Ascending aorta (tissue), 2 donors: ENCODE measurements at regions not wholly inside any gene's neighbourhood (a gene's known extent, or its start where the extent isn't known, plus 50 kb on each side); places are given as distances from the start of the nearest gene placed in this dataset.

Experiments
- DNase-seq, 2 donors: peaks; one replicate each; pipeline ENCODE4 v3.0.0-alpha.2; 2019; ENCODE audit warnings: low spot score in 2 of 2
- H3K27ac ChIP-seq, 2 donors: fragments of 200-600 bp; sonication (generic); one replicate each; pipeline ENCODE4 v1.5.1; 2016 to 2017; ENCODE audit warnings: mild to moderate bottlenecking in 1 of 2
- H3K27me3 ChIP-seq: fragments of 200-600 bp; sonication (generic); one replicate; pipeline ENCODE4 v1.5.1; 2017
- H3K36me3 ChIP-seq, 2 donors: fragments of 200-600 bp; sonication (generic); one replicate each; pipeline ENCODE4 v1.5.1; 2016
- H3K4me1 ChIP-seq, 2 donors: fragments of 200-600 bp; sonication (generic); one replicate each; pipeline ENCODE4 v1.5.1; 2016 to 2017; ENCODE audit warnings: mild to moderate bottlenecking in 1 of 2
- H3K4me3 ChIP-seq, 2 donors: fragments of 200-600 bp; sonication (generic); one replicate each; pipeline ENCODE4 v1.5.1; 2016 to 2017; ENCODE audit warnings: mild to moderate bottlenecking in 1 of 2
- H3K9me3 ChIP-seq, 2 donors: fragments of 200-600 bp; sonication (generic); one replicate each; pipeline ENCODE4 v1.5.1; 2016
- intact Hi-C: fragments of 100-400 bp; cut with DNase I; formaldehyde crosslinking; loops from one replicate; pipeline ENCODE4 v1.15.1; 2023
- TF ChIP-seq, protein P1 (sequence below), 3 experiments: fragments of 200-600 bp in 2 of 3; fragments of 450-650 bp in 1 of 3; sonication (generic) in 2 of 3; IDR thresholded peaks; one replicate each; pipeline ENCODE4 v1.5.1; 2016 to 2019; ENCODE audit warnings: antibody characterized with exemption in 3 of 3, mild to moderate bottlenecking in 1 of 3, moderate library complexity in 1 of 3

- intact Hi-C loops, result no loop called here
- TF ChIP-seq, protein P1, sequence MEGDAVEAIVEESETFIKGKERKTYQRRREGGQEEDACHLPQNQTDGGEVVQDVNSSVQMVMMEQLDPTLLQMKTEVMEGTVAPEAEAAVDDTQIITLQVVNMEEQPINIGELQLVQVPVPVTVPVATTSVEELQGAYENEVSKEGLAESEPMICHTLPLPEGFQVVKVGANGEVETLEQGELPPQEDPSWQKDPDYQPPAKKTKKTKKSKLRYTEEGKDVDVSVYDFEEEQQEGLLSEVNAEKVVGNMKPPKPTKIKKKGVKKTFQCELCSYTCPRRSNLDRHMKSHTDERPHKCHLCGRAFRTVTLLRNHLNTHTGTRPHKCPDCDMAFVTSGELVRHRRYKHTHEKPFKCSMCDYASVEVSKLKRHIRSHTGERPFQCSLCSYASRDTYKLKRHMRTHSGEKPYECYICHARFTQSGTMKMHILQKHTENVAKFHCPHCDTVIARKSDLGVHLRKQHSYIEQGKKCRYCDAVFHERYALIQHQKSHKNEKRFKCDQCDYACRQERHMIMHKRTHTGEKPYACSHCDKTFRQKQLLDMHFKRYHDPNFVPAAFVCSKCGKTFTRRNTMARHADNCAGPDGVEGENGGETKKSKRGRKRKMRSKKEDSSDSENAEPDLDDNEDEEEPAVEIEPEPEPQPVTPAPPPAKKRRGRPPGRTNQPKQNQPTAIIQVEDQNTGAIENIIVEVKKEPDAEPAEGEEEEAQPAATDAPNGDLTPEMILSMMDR (IDR thresholded peaks at IDR 0.05), result no peak
- H3K4me1 ChIP-seq, result no peaks in the 10 kb centered on the region
- no peak overlapping the region for H3K27ac ChIP-seq
- no peak for DNase-seq
- H3K4me3 ChIP-seq, result no peak overlapping the region
- H3K27me3 ChIP-seq, result no peaks in the 10 kb centered on the region
- no peaks in the 10 kb centered on the region for H3K9me3 ChIP-seq
- H3K36me3 ChIP-seq, result no peaks in the 10 kb centered on the region
These were observed 162.6 kb downstream of the BUB3 start for GRCh38 chr10:123316776-123317175.

GRCh38 chr10:123318516-123318915 is 164.3 kb downstream of the BUB3 start:
- TF ChIP-seq, protein P1 (IDR thresholded peaks at IDR 0.05), result no peak
- no peaks in the 10 kb centered on the region for H3K4me1 ChIP-seq
- no peaks in the 10 kb centered on the region for H3K27me3 ChIP-seq
- H3K36me3 ChIP-seq, result no peaks in the 10 kb centered on the region
- H3K9me3 ChIP-seq, result no peaks in the 10 kb centered on the region
- no peak for DNase-seq
- intact Hi-C loops, result no loop called here
- no peak overlapping the region for H3K4me3 ChIP-seq
- H3K27ac ChIP-seq, result no peak overlapping the region

GRCh38 chr10:123320091-123320490 is 165.9 kb downstream of the BUB3 start:
- intact Hi-C loops, result no loop called here
- Histone ChIP-seq H3K27me3 (no peaks in the 10 kb centered on the region), H3K4me3 (no peak overlapping the region), H3K36me3 (no peaks in the 10 kb centered on the region), H3K27ac (no peak overlapping the region), H3K4me1 (no peaks in the 10 kb centered on the region), H3K9me3 (no peaks in the 10 kb centered on the region)
- TF ChIP-seq, protein P1 (IDR thresholded peaks at IDR 0.05), result no peak
- no peak for DNase-seq

DNA sequence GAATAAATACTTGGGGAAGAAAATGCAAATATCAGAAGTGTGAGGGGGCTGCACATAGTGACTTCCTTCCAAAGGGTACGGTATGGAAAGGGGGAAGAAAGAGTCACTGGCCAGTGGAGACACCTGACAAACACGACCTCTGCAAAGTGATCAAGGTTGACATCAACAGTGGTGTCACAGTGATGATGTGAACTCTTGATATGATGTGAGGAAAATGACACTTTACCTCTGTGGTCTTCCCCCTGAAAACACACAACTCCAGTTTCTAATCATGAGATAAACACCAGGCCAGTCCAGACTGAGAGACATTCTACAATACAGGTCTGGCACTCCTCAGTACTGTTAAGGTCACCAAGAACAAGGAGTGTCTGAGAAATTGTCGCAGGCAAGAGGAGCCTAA is 169.7 kb downstream of the BUB3 start:
- intact Hi-C loops, result no loop called here
- Histone ChIP-seq H3K9me3 (no peaks in the 10 kb centered on the region), H3K36me3 (no peaks in the 10 kb centered on the region), H3K4me3 (no peak overlapping the region), H3K27ac (no peak overlapping the region), H3K4me1 (no peaks in the 10 kb centered on the region), H3K27me3 (no peaks in the 10 kb centered on the region)
- DNase-seq, result no peak
- TF ChIP-seq, protein P1 (IDR thresholded peaks at IDR 0.05), result no peak

- Histone ChIP-seq H3K27me3 (no peaks in the 10 kb centered on the region), H3K4me3 (no peak overlapping the region), H3K4me1 (no peaks in the 10 kb centered on the region), H3K36me3 (no peaks in the 10 kb centered on the region), H3K27ac (no peak overlapping the region), H3K9me3 (no peaks in the 10 kb centered on the region)
- no peak for DNase-seq
- TF ChIP-seq, protein P1 (IDR thresholded peaks at IDR 0.05), result no peak
- intact Hi-C loops, result no loop called here
These were observed 171.5 kb downstream of the BUB3 start for GRCh38 chr10:123325663-123326190.

- Histone ChIP-seq H3K27me3 (no peaks in the 10 kb centered on the region), H3K9me3 (no peaks in the 10 kb centered on the region), H3K4me1 (no peaks in the 10 kb centered on the region), H3K36me3 (no peaks in the 10 kb centered on the region), H3K4me3 (no peak overlapping the region), H3K27ac (no peak overlapping the region)
- intact Hi-C loops, result no loop called here
- DNase-seq, result no peak
- TF ChIP-seq, protein P1 (IDR thresholded peaks at IDR 0.05), result no peak
These were observed 172.5 kb downstream of the BUB3 start for GRCh38 chr10:123326674-123327073.
